GM23248 (cell line): ENCODE measurements at regions not wholly inside any gene's neighbourhood (a gene's known extent, or its start where the extent isn't known, plus 50 kb on each side); places are given as distances from the start of the nearest gene placed in this dataset.

Experiments
- EZH2 ChIP-seq: fragments of 200-600 bp; sonication (generic); IDR thresholded peaks from 2 replicates; pipeline ENCODE4 v1.6.1; 2018; ENCODE audit warnings: antibody characterized with exemption, mild to moderate bottlenecking; ENCODE audit not compliant: insufficient read depth, poor library complexity, severe bottlenecking
- EZH2phosphoT487 ChIP-seq: fragments of 200-600 bp; sonication (generic); IDR thresholded peaks from 2 replicates; pipeline ENCODE4 v1.6.1; 2018; ENCODE audit warnings: antibody characterized with exemption, moderate library complexity, mild to moderate bottlenecking, low read depth; ENCODE audit not compliant: insufficient read depth

DNA sequence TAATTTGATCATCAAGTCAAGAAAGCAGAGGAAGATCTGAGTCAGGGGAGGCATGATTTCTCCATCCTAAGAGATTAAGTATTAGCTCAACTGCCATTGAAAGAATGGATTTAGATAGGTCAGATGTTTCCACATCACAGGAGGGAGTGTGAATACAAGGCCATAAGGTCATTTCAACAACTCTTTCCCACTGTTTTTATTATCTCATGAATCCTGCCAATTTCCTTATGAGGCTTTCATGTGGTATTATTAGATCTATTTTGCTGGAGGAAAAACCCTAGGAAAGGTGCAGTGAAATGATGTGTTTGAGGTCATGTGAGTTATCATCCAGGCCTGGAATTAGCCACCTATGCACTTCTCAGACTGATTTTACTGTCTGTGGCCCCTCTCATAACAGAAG is 269.0 kb downstream of the NOVA1 start:
- no peak for TF ChIP-seq EZH2
- TF ChIP-seq EZH2phosphoT487: no peak
